ENCODE measurements at regions not wholly inside any gene's neighbourhood (a gene's known extent, or its start where the extent isn't known, plus 50 kb on each side); places are given as distances from the start of the nearest gene placed in this dataset.

- TF ChIP-seq SIN3A (IDR thresholded peaks at IDR 0.05; ENCODE audit: borderline replicate concordance, insufficient read depth, low read length) (no peak), POLR2AphosphoS5 (IDR thresholded peaks at IDR 0.05; ENCODE audit: low read depth, low read length) (no peak), TAF1 (IDR thresholded peaks at IDR 0.05; ENCODE audit: borderline replicate concordance, insufficient read depth, low read length) (no peak), REST (IDR thresholded peaks at IDR 0.05; ENCODE audit: insufficient read depth in 1 of 2, low read depth in 2 of 2, low read length in 2 of 2) (no peak)
These were observed 306.6 kb upstream of the EXOC2 start for GRCh38 chr6:999552-999951.
